Activated CD4-positive, alpha-beta T cell treated with anti-CD3 and anti-CD28 coated beads for 4 hours (primary cell): ENCODE measurements at regions not wholly inside any gene's neighbourhood (a gene's known extent, or its start where the extent isn't known, plus 50 kb on each side); places are given as distances from the start of the nearest gene placed in this dataset.

Source experiments
- DNase-seq, 2 donors: peaks; one replicate each; pipeline ENCODE4 v3.0.0-alpha.2; 2020

DNA sequence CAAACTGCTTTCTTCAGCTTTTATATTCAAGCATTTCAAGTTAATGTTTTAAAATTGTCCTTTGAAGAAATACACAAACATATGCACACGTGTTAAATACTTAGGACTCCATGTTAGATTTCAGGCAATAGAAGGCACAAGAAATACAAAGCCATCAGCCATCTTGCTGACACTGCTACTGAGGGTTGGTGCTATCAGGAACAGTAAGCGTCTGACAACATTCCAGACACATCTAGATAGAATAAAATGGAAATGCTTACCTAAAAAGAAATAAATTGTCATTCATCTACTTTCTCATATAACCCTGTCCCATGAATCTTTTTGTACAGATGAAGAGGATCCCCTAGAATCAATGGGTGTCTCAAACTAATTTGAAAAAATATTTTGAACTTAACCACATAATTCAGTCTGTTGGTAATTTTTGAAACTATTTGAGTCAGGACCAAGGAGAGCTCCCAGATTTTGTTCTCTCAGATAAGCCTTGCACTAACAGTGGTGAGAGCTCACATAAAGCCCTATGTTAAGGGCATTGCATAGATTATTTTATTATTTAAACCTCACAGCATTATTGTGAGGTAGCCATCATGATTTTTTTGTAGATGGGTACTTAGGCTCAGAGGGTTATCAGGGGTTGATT is 631.1 kb upstream of the POU3F2 start:
- DNase-seq = no peak

DNA sequence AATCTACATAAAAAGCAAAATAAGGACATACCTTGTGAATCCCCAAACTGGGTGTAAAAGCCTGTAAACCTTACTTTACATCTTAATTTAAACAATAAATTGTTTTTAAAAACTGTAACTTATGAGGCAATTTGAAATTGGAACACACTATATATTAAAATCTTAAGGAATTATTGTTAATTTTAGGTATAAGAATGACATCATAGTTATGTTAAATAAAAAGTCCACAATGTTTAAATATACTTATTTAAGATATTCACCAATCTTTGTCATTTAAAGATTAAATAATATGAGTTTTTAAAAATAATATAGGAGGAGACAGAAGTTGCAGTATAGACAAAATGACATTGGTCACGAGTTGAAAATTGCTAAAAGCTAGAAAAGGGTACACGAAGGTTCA is 621.9 kb upstream of the POU3F2 start:
- no peak for DNase-seq

DNA sequence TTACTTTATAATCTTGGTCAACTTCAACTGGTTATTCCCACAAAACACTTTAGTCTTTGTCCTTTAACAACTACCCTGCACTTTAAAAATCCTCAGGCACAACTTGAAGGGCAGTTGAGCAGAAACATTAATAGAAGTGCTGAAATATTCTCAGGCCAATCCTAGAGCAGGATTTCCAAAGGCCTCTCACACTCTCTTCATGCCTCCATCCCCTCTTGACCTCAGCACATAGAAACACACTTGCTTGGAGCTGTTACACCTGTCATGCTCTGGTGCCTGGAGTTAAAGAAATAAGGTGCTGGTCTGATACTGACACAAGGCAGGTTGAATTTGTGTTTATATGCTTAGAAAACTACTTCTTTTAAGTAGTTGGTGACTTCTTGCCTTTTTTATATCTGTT is 618.8 kb upstream of the POU3F2 start:
- no peak for DNase-seq

DNA sequence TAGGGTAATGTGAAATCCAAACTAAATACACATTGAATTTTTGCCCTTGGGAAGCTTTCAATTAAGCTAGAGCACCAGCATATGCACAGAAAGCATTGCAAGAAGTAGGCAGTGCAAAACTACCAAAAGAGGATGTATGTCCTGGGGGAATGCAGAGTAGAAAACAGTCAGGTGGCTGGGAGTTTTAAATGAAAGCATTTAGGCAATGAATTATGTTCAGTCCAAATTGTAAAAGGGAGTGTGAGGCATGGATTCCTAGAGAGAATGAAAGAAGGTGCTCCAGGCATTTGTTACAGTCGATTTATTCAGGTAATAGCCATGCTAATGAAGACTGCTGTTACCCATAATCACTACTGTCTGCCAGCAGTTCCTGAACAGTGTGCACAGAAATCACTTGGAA is 604.1 kb upstream of the POU3F2 start:
- DNase-seq = no peak

DNA sequence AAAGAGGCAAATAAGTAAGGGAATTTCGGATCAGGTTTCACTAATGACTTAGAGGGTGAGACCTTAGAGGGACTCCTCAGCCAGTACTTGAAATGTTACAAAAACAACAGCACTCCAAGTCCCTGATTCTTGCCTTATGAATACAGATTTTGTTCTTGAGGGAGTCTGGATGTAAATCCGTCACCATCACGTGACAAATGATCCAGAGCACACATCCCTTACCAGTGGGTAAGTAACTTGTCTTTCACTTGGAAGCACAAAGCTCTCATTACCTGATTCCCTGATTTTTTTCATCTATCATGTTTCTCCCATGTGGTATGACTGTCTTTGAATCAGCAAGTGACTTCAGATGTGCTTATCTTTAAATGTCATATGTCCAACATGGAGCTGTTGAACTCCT is 595.3 kb upstream of the POU3F2 start:
- no peak for DNase-seq

DNA sequence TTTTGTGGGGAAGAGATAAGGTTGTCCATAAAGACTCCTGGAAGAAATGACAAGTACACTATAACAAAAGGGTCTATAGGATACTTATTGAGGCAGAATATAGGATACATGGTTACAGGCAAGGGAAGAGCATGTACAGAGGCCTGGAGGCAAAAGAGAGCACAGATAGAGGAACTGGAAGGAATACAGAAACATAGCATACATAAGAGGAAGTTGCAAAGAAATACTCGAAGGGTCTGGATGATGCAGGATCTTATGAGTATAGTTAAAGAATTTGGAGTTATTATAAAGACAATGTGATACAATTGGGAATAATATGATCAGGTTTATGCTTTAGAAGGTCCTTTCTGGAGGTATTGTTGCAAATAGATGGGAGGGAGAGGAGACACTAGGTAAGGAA is 592.7 kb upstream of the POU3F2 start:
- no peak for DNase-seq

DNA sequence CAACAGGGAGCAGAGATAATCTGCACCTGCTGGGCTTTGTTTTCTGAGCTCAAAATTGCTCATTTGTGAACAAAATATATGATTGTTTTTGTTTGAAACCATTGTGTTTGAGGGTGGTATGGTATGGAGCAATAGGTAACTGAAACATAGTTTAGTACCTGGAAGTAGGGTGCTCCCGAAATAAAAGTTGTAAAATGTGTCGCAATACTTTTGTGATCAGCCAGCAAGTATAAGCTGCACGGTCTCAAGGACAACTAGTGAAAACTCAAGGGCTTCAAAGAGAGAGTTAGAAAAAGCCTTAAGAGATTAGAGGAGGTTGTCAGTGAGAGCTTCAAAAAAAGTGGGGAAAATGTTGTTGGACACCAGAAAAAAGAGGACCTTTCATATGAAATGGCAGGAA is 579.8 kb upstream of the POU3F2 start:
- DNase-seq = no peak

DNA sequence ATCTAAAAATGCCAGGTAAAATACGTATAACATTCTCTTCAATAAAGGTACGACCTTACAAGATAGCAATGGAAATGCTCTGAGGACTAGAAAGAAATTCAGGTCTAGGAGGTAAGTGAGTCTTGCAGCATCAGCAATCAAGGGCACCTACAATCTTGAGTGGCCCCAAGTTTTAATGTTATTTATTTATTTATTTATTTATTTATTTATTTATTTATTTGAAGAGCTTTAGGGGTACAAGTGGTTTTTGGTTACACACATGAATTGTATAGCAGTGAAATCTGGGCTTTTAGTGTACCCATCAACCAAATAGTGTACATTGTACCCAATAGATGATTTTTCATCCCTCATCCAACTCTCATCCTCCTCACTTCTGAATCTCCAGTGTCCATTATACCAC is 574.0 kb upstream of the POU3F2 start:
- DNase-seq = no peak

DNA sequence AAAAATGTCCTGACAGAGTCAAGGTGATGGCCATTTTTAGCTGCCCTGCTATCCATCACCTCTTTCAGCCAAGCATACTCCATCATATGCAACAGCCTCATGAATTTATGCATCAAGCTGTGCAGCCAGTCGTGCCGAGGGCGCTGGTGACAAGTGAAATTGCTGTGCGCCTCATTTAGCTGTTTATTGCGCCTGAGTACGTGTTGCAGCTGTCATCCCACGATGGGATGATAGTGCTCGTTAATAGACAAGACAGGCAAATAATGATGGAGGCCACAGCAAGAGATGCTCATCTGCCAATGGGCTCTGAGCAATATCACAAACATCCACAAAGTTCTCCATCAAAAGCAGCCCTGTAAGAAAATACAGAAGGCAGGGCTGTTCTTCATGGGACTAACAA is 562.3 kb upstream of the POU3F2 start:
- no peak for DNase-seq

DNA sequence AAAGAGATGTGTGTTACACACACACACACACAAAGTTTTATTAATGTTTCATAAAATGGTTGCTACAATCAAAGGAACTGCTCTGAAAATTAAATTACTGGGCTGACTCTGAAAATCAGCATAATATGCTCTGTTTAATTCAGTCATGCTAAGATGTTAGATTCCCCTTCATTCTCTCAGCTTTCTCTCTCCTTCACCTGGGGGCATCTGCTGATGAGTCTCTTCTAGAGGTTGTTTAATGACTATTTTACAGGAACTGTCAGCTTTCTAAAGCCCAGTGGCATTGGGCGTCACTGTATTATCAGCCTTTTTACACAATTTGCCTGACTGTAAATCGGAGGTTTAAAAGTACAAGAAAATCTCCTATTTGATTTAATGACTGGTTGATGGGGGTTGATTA is 559.7 kb upstream of the POU3F2 start:
- DNase-seq = no peak

DNA sequence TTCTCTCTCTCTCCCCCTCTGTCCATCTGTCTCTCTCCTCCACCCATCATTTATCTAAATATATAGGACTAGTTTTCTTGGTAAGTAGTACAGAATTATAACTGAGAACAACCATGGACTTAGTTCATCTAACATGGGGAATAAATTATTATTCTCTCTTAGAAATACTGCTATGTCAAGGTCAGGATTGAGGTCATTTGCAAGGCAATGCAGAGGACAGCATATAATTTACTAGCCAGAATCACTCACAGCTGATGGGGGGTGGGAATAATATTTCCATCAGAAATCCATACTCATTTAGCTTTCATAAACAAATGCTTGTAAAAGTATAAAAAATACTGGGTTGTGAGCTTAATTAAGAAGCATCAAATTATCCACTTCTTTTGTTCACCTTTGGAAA is 553.9 kb upstream of the POU3F2 start:
- no peak for DNase-seq

DNA sequence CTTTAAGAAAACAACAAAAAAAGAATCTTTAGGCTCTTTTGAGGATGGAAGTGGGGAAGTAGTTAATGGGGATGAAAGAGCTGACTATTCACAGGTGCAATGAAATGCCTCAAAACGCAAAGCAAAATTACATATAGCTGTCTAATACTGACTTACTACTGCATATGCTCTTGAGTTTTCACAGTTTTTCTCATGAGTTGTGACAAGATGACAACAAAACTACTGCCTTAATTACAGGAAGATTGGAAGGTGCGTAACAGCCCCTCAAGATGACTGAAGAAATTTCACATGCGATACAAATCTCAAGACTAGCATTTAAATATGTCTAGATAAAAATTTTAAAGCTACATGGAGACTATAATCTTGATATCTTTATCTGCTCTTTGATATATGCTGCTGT is 547.8 kb upstream of the POU3F2 start:
- DNase-seq = no peak

DNA sequence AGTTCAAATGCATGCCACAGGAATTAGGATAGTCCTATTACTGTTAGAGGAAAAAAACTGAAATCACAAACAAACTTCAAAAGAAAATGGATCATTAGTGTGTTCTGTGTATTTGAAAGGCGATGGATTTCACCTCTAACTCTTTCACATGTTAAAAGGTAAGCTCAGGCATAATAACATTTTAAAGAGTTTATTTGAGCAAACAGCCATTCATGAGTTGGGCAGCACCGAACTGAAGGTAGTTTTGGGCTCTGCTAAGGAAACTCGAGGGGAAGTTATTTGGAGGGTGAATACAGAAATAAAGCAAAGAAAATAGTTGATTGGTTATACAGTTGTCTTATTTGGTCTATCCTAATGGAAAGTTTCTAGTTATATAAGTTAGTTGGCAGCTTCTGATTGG is 546.5 kb upstream of the POU3F2 start:
- DNase-seq = no peak

DNA sequence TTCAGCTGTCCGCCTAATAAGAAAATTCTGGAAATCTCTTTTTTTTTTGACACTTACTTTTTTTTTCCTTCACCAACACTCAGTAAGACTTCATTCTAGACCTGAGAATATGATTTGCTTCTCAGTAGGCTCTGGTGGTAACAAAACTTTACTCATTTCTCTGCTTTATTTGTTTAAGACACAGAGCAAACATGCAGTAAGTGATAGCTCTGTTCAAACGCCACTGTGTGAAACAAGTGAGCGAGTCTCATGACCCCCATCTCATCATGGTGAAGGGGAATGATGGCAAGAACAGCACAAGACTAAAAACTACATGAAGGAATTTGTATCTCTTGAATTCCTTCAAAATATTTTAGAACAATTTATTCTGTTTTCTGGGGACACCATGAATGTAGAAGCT is 541.6 kb upstream of the POU3F2 start:
- no peak for DNase-seq

DNA sequence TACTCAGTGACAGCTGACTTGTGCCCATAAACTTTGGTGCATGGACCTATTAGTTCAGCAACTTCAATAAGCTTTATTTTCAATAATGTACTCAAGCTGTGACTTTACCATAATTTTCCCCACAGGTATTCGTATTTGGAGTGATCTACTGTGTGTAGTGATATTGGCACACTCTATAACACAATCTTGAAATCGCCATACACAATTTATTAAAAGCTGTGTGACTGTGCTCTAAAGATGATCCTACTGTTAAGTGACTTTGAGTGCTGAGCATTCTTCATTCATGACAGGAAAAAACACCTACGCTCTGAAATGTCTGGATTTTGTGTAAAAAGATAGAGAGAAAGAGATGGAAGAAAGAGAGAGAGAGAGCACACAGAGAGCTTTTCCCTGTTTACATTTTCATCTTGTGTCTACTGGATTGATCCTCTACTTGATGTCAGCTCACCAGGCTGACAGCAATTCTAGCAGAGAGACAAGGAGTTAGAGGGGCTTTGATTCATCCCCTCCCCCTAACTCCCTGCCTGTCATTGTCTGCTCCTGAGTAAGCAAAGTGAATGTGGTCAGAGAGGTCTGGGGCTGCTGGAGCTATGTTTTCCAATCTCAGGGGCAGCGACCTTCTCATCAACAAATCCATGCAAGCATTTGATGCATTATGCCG is 538.7 kb upstream of the POU3F2 start:
- no peak for DNase-seq

DNA sequence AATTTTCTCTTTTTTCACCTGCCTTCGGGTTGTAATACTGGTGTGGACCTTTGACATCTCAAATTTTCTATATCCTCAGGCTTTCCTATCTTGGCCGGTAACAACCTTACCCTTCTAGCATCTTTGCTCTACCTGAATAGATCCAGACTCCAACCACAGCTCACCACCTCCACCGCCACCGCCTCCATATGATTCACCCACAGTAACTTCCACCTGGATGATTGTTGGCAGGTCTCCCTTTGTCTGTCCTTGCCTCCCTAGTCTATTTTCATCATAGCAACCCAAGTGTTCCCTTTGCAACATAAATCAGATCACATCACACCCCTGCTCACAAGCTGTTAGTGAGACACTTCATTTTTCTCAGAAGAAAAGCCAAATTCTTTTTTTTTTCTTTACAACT is 525.8 kb upstream of the POU3F2 start:
- no peak for DNase-seq

DNA sequence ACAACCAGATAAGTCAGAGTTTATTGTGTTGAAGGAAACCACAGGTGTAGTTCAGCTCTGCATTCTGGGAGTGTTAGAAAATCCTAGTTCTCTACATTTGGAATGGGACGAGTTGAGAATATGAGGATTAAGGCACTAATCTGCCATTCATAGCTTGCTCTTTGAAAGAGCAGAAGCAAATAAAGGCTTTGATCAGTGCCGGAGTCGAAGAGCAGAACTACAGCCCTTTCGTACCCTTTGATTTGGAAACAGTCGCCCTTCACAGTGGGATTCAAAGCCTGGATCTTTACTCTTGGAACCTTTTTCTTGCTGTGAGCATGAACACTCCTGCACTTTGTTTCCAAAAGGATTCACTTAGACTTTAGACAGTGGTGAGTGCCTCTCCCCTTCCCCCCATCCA is 523.9 kb upstream of the POU3F2 start:
- DNase-seq = no peak

DNA sequence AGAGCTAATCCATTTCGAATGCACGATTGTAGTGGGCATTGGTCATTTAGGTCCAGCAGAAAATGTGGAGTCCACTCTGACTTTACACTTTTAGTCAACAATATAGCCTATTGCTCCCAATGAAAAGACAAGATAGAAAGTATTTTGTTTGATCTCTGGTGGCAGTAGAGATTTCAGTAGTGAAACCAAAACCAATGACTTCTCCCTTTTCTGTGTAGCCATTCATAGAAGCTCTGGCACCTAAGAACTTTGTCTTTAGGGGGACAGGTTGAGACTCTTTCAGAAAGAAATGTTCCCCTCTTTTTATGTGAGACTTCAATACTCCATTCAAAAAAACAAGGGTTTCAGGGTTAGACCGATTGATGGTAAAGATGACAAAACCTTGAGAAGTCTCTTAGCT is 510.8 kb upstream of the POU3F2 start:
- no peak for DNase-seq

DNA sequence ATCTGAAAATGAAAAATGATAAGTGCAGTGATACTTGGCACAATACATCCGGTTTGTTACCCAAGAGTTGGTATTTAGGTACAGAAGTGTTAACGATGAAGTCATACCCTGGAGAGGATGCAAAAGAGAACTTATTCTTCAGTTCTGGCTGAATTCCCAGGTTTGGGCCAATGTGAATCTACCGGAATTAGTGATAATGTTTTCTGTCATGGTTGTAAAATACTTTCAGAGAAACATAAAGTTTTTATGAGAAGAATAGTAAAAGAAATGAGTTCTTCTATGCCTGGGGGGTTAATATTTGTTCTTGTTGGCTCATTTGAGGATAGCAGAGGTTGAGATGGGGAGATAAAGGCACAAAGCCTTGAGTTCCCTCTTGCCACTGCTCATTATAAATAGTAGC is 509.9 kb upstream of the POU3F2 start:
- no peak for DNase-seq

DNA sequence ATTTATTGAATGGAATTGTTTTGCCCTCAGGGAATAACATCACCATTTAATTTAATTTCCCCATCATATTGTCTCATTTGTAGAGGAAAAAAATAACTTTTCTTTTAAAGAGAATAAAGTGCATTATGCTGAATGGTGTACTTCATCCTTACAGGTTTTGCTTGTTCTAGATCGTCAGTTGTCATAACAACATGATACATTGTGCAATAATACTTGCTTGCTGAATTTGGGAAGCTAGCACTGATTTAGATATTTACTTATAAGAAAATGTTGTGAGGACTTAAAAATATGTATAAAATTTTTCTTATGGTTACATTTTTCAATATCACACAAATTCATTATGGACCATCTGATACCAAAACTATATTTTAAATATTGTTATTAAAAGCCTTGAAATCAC is 509.0 kb upstream of the POU3F2 start:
- DNase-seq = no peak

DNA sequence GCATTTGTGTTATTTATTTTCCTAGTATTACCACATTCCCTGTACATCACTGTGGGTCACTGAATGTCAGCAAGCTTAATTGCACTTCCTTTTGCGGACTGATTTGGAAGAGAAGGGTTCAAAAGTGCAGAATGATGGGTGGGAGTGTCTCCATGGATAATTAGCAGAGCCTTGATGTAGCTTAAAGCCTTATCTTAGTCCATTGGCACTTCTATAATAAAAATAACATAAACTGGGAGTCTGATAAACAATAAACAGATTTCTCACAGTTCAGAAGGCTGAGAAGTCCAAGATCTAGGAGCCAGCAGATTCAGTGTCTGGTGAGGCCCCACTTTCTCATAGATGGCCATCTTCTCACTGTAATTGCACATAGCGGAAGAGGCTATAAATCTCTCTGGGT is 501.1 kb upstream of the POU3F2 start:
- no peak for DNase-seq

DNA sequence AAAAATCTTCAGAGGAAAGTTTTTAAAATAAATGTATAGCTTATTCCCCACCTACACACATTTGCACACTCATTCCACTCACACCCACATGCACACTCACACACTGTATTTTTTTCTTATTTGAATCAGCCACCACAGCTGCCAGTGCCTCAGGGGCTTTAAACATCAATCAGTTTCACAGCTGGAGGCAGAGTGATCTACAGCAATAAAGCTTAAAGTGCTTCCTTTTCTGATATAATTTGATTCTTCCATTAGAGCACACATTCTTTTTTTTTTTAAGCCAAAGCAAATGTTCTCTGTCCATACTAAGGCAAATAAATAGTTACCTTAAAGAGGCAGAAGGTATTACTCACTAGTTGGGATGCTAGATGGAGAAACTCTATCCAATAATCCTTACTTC is 498.8 kb upstream of the POU3F2 start:
- DNase-seq = no peak

DNA sequence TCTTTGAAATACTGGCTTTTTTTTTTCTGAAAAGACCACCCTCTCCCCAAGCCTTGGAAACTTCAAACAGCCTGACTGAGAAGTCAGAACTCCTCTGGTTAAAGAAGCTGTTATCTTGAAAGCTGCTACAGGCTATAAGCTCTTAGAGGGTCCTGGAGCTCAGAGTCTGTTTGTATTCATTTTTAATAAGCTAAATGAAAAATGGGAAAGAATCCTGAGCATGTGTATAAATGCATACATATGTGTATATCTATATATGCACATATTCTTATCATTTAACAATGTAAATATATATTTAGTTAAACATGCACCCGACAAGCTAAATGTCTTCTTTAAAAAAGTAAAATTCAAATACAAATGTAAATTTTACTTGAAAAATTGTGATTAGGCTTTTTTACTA is 494.9 kb upstream of the POU3F2 start:
- no peak for DNase-seq

DNA sequence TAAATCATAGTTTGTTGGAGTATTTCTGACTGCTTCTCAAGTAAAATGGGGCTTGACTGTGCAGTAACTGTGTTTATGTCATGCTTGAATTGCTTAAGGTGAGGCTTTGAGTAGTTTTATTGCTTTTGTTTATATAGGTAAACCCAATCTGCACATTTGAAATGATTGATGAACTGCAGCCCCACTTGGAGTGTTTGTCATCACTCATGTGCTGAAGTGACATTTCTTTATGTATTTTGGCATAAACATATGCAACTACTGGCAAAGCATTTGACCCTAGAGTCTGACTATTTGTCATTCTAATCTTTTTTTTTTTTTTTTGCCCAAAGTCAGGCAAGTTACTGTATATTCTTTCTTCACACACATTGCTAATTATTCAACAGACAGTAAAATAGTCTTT is 491.4 kb upstream of the POU3F2 start:
- DNase-seq = no peak

DNA sequence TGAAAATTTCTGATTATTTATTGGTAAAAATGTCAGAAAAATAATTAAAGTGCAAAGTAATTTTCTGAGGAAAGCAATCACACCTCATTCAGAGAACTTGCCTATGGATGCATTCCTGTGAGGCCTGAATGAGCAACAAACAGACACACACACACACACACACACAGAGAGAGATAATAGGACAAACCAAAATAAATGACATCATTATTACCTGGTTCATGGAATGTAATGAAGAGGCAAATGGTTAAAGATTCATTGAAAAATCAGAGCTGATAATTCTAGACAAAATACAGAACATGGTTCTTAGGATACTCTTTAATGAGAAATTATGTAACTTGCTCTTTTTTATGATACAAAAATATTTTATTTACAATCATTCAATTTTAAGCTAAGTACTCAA is 490.6 kb upstream of the POU3F2 start:
- DNase-seq = no peak
